ENCODE measurements at regions not wholly inside any gene's neighbourhood (a gene's known extent, or its start where the extent isn't known, plus 50 kb on each side); places are given as distances from the start of the nearest gene placed in this dataset.
"Not testable (repeated sequence)": the region's sequence is repeated elsewhere in the genome, so short reads cannot be mapped to it uniquely, and the experiment has no call there.

DNA sequence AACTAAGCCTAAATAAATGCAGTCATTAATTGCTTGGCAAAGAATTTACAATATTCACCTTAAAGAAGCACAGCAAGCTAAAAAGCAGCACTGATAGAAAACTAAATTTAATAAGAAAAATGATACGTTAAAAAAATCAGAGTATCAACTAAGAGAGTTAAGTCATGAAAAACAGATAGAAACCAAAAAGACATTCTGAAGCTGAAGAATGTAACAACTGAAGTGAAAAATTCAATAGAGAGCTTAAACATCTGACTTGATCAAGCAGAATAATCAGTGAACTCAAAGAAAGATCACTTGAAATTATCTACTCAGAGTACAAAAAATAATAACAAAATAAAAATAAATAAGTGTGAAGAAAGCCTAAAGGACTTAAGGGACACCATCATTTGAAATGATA, 588.0 kb upstream of the HS3ST1 start:
- Histone ChIP-seq H3K4me1 (replicated peaks in 1 of 2; ENCODE audit: control insufficient read depth in 2 of 2, insufficient read depth in 2 of 2, low read length in 2 of 2) (no peaks in the 10 kb centered on the region), H3K27ac (ENCODE audit: extremely low read depth, low read depth, low read length) (no peak overlapping the region), H3K9me3 (replicated peaks; ENCODE audit: control insufficient read depth, insufficient read depth, low read depth, low read length) (no peaks in the 10 kb centered on the region; the same call in none of the 2 replicates), H4K20me1 (replicated peaks; ENCODE audit: control insufficient read depth, insufficient read depth, low read length) (no peaks in the 10 kb centered on the region), H2AFZ (ENCODE audit: low read depth, low read length) (no peak overlapping the region), H3K27me3 (ENCODE audit: control insufficient read depth in 2 of 2, insufficient read depth in 2 of 2, low read length in 2 of 2) (no peaks in the 10 kb centered on the region), H3K9me1 (ENCODE audit: control insufficient read depth, insufficient read depth, low read length) (no peaks in the 10 kb centered on the region), H3K4me3 (no peak overlapping the region), H3K4me2 (ENCODE audit: insufficient read depth, low read length) (no peak overlapping the region), H3K36me3 (ENCODE audit: control insufficient read depth, insufficient read depth, low read length) (no peaks in the 10 kb centered on the region), H3K79me2 (ENCODE audit: control insufficient read depth, insufficient read depth, low read length) (no peaks in the 10 kb centered on the region), H3K9ac (ENCODE audit: insufficient read depth in 1 of 2, low read depth in 2 of 2, low read length in 2 of 2) (no peak overlapping the region)
- ChIA-PET POLR2A (no interaction called here), CTCF (ENCODE audit: low intra/inter-chr PET ratio) (no interaction called here)
- ATAC-seq (no peak), DNase-seq (ENCODE audit: extremely low read depth in 1 of 4, low spot score in 3 of 4) (no peak), FAIRE-seq (no peak)
- intact Hi-C loops (cut with micrococcal nuclease) (no loop called here), in situ Hi-C loops (cut with MboI) (no loop called here)
- BruUV-seq (replicated peaks), result no TSS peak
- 0% methylated on average over 1 of the region's 1 CpG for WGBS (ENCODE audit: insufficient coverage, low coverage, missing lambda C conversion rate)
- TF ChIP-seq LARP7 (IDR thresholded peaks at IDR 0.05) (no peak), LCOR (CRISPR knock-in tag; IDR thresholded peaks at IDR 0.05) (no peak)

DNA sequence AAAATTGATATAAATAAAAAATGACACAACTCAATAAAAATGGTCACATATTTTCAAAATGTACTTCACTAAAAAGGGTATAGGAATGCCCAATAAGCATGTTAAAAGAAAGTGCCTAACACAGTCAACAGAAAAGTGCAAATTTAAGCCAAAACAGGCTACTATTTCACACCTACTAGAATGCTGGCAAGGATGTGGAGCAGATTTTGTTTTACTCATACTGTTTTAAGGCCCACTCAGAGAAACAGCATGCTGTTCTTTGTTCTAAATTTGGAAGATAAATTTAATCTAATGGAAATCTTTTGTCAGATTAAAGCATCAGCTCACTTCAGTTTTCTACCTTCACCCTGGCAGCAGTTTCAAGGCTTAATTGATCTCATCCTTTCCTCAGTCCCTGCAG, 576.8 kb upstream of the HS3ST1 start:
- H3K27me3 ChIP-seq (ENCODE audit: control insufficient read depth in 2 of 2, insufficient read depth in 2 of 2, low read length in 2 of 2), result no peaks in the 10 kb centered on the region
- no peaks in the 10 kb centered on the region for H3K9me1 ChIP-seq (ENCODE audit: control insufficient read depth, insufficient read depth, low read length)
- no peak overlapping the region for H3K27ac ChIP-seq (ENCODE audit: extremely low read depth, low read depth, low read length)
- H4K20me1 ChIP-seq (replicated peaks; ENCODE audit: control insufficient read depth, insufficient read depth, low read length), result no peaks in the 10 kb centered on the region
- H3K9ac ChIP-seq (ENCODE audit: insufficient read depth in 1 of 2, low read depth in 2 of 2, low read length in 2 of 2), result no peak overlapping the region
- no peaks in the 10 kb centered on the region for H3K36me3 ChIP-seq (ENCODE audit: control insufficient read depth, insufficient read depth, low read length)
- intact Hi-C loops (cut with micrococcal nuclease), result no loop called here
- no peak for TF ChIP-seq FOXA3 (CRISPR knock-in tag; conservative IDR thresholded peaks at IDR 0.05 in 1 of 2, IDR thresholded peaks at IDR 0.05 in 1 of 2)
- TF ChIP-seq RNF2 (IDR thresholded peaks at IDR 0.05), result no peak
- TF ChIP-seq TCF3 (CRISPR knock-in tag; IDR thresholded peaks at IDR 0.05), result no peak
- in situ Hi-C loops (cut with MboI), result no loop called here
- H3K79me2 ChIP-seq (ENCODE audit: control insufficient read depth, insufficient read depth, low read length), result no peaks in the 10 kb centered on the region
- ChIA-PET POLR2A (no interaction called here), CTCF (ENCODE audit: low intra/inter-chr PET ratio) (no interaction called here)
- no peaks in the 10 kb centered on the region for H3K4me1 ChIP-seq (replicated peaks in 1 of 2; ENCODE audit: control insufficient read depth in 2 of 2, insufficient read depth in 2 of 2, low read length in 2 of 2)
- H3K4me3 ChIP-seq, result no peak overlapping the region
- H2AFZ ChIP-seq (ENCODE audit: low read depth, low read length), result no peak overlapping the region
- no TSS peak for BruUV-seq (replicated peaks)
- no peak overlapping the region for H3K4me2 ChIP-seq (ENCODE audit: insufficient read depth, low read length)
- no peak for DNase-seq (ENCODE audit: extremely low read depth in 1 of 4, low spot score in 3 of 4)
- no peak for FAIRE-seq
- no peaks in the 10 kb centered on the region for H3K9me3 ChIP-seq (replicated peaks; ENCODE audit: control insufficient read depth, insufficient read depth, low read depth, low read length)
- ATAC-seq, result no peak

DNA sequence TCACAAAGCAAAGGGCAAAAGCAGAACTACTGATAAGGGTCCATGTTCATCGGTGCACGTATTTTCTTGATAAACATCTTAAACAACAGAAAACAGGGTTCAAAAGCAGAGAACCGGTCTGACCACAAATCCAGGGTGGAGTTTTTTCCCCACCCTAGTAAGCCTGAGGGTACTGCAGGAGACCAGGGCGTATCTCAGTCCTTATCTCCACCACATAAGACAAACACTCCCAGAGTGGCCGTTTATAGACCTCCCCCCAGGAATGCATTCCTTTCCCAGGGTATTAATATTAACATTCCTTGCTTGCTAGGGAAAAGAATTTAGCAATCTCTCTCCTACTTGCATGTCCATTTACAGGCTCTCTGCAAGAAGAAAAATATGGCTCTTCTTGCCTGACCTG, 567.9 kb upstream of the HS3ST1 start:
- H3K4me3 ChIP-seq; H2AFZ ChIP-seq (ENCODE audit: low read depth, low read length); BruUV-seq (replicated peaks); H3K9ac ChIP-seq (ENCODE audit: insufficient read depth in 1 of 2, low read depth in 2 of 2, low read length in 2 of 2); H3K36me3 ChIP-seq (ENCODE audit: control insufficient read depth, insufficient read depth, low read length); H3K4me2 ChIP-seq (ENCODE audit: insufficient read depth, low read length); H3K4me1 ChIP-seq (replicated peaks in 1 of 2; ENCODE audit: control insufficient read depth in 2 of 2, insufficient read depth in 2 of 2, low read length in 2 of 2); H3K9me3 ChIP-seq (replicated peaks; ENCODE audit: control insufficient read depth, insufficient read depth, low read depth, low read length); H3K9me1 ChIP-seq (ENCODE audit: control insufficient read depth, insufficient read depth, low read length); H3K79me2 ChIP-seq (ENCODE audit: control insufficient read depth, insufficient read depth, low read length); H4K20me1 ChIP-seq (replicated peaks; ENCODE audit: control insufficient read depth, insufficient read depth, low read length); FAIRE-seq; in situ Hi-C loops (cut with MboI); H3K27ac ChIP-seq (ENCODE audit: extremely low read depth, low read depth, low read length); POLR2A ChIA-PET; CTCF ChIA-PET (ENCODE audit: low intra/inter-chr PET ratio); ATAC-seq; intact Hi-C loops (cut with micrococcal nuclease); DNase-seq (ENCODE audit: extremely low read depth in 1 of 4, low spot score in 3 of 4); H3K27me3 ChIP-seq (ENCODE audit: control insufficient read depth in 2 of 2, insufficient read depth in 2 of 2, low read length in 2 of 2): not testable (repeated sequence)
- 10% methylated on average over 5 of the region's 5 CpGs for WGBS (ENCODE audit: insufficient coverage, low coverage, missing lambda C conversion rate)

All from K562 (cell line).